ENCODE measurements at regions not wholly inside any gene's neighbourhood (a gene's known extent, or its start where the extent isn't known, plus 50 kb on each side); places are given as distances from the start of the nearest gene placed in this dataset.

DNA sequence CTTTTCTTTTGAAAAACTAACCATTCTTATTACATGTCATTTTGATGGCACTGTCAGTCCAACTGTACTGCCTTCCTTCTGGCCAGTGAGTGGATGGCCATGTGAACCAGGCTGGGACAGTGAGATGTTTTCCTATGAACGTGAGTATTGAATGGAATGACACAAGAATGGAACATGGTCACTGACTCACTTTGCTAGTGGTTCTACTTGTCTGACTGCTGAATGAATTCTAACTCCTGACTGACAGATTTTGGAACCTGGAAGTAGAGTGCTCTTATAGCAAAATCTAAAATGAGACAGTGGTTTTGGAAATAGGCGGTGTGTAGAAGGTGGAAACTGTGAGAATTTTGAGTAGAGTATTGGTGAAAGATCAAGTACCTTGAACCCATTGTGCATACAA is 606.9 kb upstream of the KCNMB2 start:
- ATAC-seq (no peak), DNase-seq (ENCODE audit: low spot score) (no peak), FAIRE-seq (no peak)
- Histone ChIP-seq H3K9me3 (ENCODE audit: low read length) (no peaks in the 10 kb centered on the region), H3K9ac (ENCODE audit: insufficient read depth, low read depth, low read length) (no peak overlapping the region), H3K36me3 (replicated peaks in 1 of 2; ENCODE audit: control insufficient read depth in 1 of 2, insufficient read depth in 2 of 2, low read length in 2 of 2) (no peaks in the 10 kb centered on the region), H2AFZ (ENCODE audit: low read length) (no peak overlapping the region), H3K4me3 (replicated peaks in 1 of 3; ENCODE audit: insufficient read depth in 1 of 3, low read depth in 2 of 3, low read length in 3 of 3) (no peak overlapping the region), H3K79me2 (ENCODE audit: insufficient read depth, low read length) (no peaks in the 10 kb centered on the region), H4K20me1 (ENCODE audit: insufficient read depth, low read length) (no peaks in the 10 kb centered on the region), H3K4me2 (ENCODE audit: low read depth, low read length) (no peak overlapping the region), H3K27ac (ENCODE audit: extremely low read length, insufficient read depth, low read length) (no peak overlapping the region), H3K27me3 (ENCODE audit: control insufficient read depth in 1 of 2, insufficient read depth in 2 of 2, low read length in 2 of 2) (no peaks in the 10 kb centered on the region; a peak in 1 of 5 replicates), H3K4me1 (ENCODE audit: insufficient read depth, low read length) (peaks cover 5% of the 10 kb centered on the region)
- ChIA-PET CTCF (ENCODE audit: low intra/inter-chr PET ratio, low total read pairs) (no interaction called here), POLR2A (no interaction called here)
- TF ChIP-seq TEAD3 (CRISPR knock-in tag; optimal IDR thresholded peaks at IDR 0.05; ENCODE audit: borderline replicate concordance) (no peak), MLLT10 (CRISPR knock-in tag; IDR thresholded peaks at IDR 0.05) (no peak), ZNF503 (CRISPR knock-in tag; IDR thresholded peaks at IDR 0.05) (no peak)
- in situ Hi-C loops (cut with HindIII; ENCODE audit: extremely low pct_ligation_motif_present, low pct_unique_long_range_greater_than_20kb), result no loop called here
- no TSS peak for BruUV-seq (replicated peaks)
- intact Hi-C loops (cut with micrococcal nuclease; ENCODE audit: unreplicated experiment), result no loop called here
- 56% methylated on average over 2 of the region's 2 CpGs for WGBS (ENCODE audit: low lambda C conversion rate)

GRCh38 chr3:177930771-177931170 is 605.5 kb upstream of the KCNMB2 start:
- no TSS peak for BruUV-seq (replicated peaks)
- TF ChIP-seq ZNF563 (CRISPR knock-in tag; IDR thresholded peaks at IDR 0.05) (no peak), PCBP2 (optimal IDR thresholded peaks at IDR 0.05; ENCODE audit: low read depth, low read length, poor library complexity, severe bottlenecking) (no peak), CBX2 (IDR thresholded peaks at IDR 0.05; ENCODE audit: low read depth, low read length) (no peak), CBX2 (CRISPR knock-in tag; IDR thresholded peaks at IDR 0.05; ENCODE audit: low read depth) (no peak), SRSF4 (IDR thresholded peaks at IDR 0.05; ENCODE audit: low read depth, low read length, poor library complexity, severe bottlenecking) (no peak), SSRP1 (CRISPR knock-in tag; IDR thresholded peaks at IDR 0.05) (no peak), ATF4 (CRISPR knock-in tag; IDR thresholded peaks at IDR 0.05) (no peak), IKZF1 (IDR thresholded peaks at IDR 0.05) (no peak), PHF20 (CRISPR knock-in tag; IDR thresholded peaks at IDR 0.05) (no peak), ARID2 (CRISPR knock-in tag; IDR thresholded peaks at IDR 0.05; ENCODE audit: borderline replicate concordance) (no peak), PHB2 (IDR thresholded peaks at IDR 0.05; ENCODE audit: partially characterized antibody) (no peak), ZNF354B (CRISPR knock-in tag; IDR thresholded peaks at IDR 0.05) (no peak), KDM4B (CRISPR knock-in tag; IDR thresholded peaks at IDR 0.05) (no peak), PAWR (CRISPR knock-in tag; IDR thresholded peaks at IDR 0.05; ENCODE audit: borderline replicate concordance) (no peak)
- TF ChIP-seq, protein P1, sequence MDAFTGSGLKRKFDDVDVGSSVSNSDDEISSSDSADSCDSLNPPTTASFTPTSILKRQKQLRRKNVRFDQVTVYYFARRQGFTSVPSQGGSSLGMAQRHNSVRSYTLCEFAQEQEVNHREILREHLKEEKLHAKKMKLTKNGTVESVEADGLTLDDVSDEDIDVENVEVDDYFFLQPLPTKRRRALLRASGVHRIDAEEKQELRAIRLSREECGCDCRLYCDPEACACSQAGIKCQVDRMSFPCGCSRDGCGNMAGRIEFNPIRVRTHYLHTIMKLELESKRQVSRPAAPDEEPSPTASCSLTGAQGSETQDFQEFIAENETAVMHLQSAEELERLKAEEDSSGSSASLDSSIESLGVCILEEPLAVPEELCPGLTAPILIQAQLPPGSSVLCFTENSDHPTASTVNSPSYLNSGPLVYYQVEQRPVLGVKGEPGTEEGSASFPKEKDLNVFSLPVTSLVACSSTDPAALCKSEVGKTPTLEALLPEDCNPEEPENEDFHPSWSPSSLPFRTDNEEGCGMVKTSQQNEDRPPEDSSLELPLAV (CRISPR knock-in tag; conservative IDR thresholded peaks at IDR 0.05; ENCODE audit: low read depth), result no peak

More at GRCh38 chr3:177930771-177931170, 605.5 kb upstream of the KCNMB2 start:
- H3K9me3 ChIP-seq (ENCODE audit: low read length), result no peaks in the 10 kb centered on the region
- DNase-seq (ENCODE audit: low spot score) (no peak), FAIRE-seq (no peak), ATAC-seq (no peak)
- CTCF ChIA-PET (ENCODE audit: low intra/inter-chr PET ratio, low total read pairs), result no interaction called here
- H3K27ac ChIP-seq (ENCODE audit: extremely low read length, insufficient read depth, low read length), result no peak overlapping the region
- H2AFZ ChIP-seq (ENCODE audit: low read length), result no peak overlapping the region
- no peak overlapping the region for H3K4me3 ChIP-seq (replicated peaks in 1 of 3; ENCODE audit: insufficient read depth in 1 of 3, low read depth in 2 of 3, low read length in 3 of 3)
- H3K36me3 ChIP-seq (replicated peaks in 1 of 2; ENCODE audit: control insufficient read depth in 1 of 2, insufficient read depth in 2 of 2, low read length in 2 of 2), result no peaks in the 10 kb centered on the region
- H3K79me2 ChIP-seq (ENCODE audit: insufficient read depth, low read length), result no peaks in the 10 kb centered on the region
- peaks cover 18% of the 10 kb centered on the region for H3K4me1 ChIP-seq (ENCODE audit: insufficient read depth, low read length)
- H4K20me1 ChIP-seq (ENCODE audit: insufficient read depth, low read length), result no peaks in the 10 kb centered on the region
- in situ Hi-C loops (cut with HindIII; ENCODE audit: extremely low pct_ligation_motif_present, low pct_unique_long_range_greater_than_20kb) (no loop called here), intact Hi-C loops (cut with micrococcal nuclease; ENCODE audit: unreplicated experiment) (no loop called here)
- no peak overlapping the region for H3K9ac ChIP-seq (ENCODE audit: insufficient read depth, low read depth, low read length)
- WGBS (ENCODE audit: low lambda C conversion rate), result 16% methylated on average over 2 of the region's 2 CpGs
- no peak overlapping the region for H3K4me2 ChIP-seq (ENCODE audit: low read depth, low read length)
- POLR2A ChIA-PET, result no interaction called here
- no peaks in the 10 kb centered on the region; a peak in 1 of 5 replicates for H3K27me3 ChIP-seq (ENCODE audit: control insufficient read depth in 1 of 2, insufficient read depth in 2 of 2, low read length in 2 of 2)
